HG02798 (cell line): ENCODE measurements at regions not wholly inside any gene's neighbourhood (a gene's known extent, or its start where the extent isn't known, plus 50 kb on each side); places are given as distances from the start of the nearest gene placed in this dataset.

Experiments used
- ATAC-seq: cut with Tn5 transposase; IDR thresholded peaks from one replicate; pipeline ENCODE4 v1.9.1; 2021; ENCODE audit warnings: mild to moderate bottlenecking; ENCODE audit not compliant: unreplicated experiment, poor library complexity

DNA sequence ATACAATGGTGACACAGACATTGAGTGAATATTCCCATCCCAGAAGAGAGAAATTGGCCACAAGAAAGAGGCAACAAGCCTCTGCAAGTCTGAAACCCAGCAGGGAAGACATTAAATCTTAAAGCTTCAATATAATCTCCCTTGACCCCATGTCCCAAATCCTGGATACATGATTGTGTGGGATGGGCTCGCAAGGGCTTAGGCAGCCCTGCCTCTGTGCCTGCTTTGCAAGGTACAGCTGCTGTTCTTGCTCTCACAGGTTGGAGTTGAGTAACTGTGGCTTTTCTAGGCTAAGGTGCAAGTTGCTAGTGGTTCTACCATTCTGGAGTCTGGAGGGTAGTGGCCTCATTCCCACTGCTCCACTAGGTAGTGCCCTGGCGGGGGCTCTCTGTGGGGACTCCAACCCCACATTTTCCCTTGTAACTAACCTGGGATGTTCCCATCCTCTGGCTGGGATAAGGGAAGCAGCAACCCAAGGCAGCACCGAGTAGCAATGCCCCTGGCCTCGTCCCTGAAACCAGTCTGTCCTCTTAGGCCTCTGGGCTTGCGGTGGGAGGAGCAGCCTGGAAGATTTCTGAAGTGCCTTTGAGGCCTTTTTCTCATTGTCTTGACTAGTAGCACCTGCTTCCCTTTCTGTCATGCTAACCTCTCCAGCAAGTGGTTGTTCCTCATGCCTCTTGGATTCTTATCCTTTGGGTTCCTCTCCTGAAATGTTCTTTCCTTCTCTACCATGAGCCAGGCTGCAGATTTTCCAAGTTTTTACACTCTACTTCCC is 90.0 kb downstream of the FAM174B start:
- ATAC-seq = no peak

DNA sequence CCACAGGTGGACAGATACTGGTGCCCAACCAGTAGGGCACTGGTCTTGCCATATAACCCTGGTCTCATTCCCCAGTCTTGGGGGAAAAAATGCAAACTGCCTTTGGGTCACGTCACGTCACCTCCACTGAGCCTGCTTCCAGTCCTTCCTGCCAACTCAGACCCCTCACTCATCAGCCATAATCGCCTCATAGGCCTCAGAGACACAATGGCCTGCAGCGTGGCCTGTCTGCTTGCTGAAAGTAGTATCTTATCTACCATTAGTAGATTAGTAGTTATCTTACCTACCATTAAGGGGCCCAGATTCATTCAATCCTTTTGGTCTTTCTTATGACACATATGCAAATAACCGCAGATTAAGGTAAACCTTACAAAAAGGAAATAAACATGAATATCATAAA is 93.8 kb downstream of the FAM174B start:
- ATAC-seq = no peak

DNA sequence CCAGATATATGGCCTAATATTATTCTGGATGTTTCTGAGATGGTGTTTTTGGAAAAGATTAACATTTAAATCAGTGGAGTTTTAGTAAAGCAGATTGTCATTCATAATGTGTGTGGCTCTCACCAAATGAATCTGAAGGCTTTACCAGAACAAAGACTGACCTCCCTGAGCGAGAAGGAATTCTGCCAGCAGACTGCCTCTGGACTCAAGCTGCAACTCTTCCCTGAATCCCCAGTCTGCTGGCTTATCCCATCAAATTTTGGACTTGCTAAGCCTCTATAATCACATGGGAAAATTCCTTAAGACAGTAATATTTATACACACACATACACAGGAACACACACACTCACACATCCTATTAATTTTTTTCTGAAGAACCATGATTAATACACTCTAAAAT is 102.3 kb downstream of the FAM174B start:
- no peak for ATAC-seq

DNA sequence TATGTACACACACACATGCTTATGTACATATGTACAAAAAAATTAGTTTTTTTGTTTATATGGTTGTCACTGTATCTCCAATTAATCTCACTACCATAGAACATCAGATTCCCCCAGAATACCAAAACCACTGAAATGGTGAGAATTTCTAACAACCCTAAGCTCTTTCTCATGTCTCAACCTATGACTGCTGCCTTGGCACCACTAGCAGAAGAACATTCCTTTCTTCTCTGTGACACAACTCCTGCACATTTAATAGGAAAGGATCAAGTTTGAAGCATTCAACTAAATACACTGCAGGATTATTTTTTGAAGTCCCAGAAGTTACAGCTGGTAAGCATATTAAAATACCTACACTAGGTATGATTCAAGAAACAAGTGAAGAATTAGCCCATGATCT is 109.6 kb downstream of the FAM174B start:
- no peak for ATAC-seq

DNA sequence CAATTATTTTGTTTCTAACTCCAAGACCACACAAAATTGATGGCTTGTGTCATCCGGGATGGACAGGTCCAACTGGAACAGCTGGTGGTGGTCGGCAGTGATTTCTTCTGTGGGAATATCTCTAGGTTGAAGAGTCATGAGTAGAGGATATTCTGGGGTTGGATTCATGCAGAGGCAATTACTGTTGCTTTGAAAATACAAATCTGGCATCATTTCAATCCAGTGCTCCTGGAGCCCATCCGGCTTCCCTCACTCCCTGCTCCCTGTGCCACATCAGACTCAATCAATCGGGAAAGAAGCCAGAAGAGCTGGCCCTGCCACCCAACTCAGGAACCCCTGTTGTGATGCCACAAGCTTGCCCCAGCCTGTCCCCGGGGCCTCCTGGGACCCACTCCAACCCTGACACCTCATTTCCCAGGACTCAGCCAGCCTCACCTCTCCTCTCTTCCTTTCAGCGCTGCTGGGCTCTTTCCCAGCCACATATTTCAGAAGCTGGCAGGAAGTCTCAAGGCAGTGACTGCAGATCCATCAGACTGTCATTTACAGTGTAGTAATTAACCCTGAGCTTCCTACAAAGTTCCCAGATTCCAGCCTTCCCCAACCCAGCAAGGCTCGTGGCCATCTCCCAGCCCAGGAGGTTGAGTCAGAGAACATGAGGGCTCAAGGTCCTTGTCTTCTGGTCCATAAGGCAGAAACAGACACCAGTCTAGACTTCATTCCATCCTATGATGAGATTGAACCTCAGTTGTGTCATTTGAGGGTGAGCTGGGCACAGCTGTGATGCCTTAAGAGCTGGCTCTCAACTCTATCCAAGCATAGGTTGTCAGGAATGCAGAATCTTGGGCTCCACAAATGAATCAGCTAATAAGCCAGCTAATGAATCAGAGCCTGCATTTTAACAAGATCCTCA is 114.0 kb downstream of the FAM174B start:
- ATAC-seq = no peak

DNA sequence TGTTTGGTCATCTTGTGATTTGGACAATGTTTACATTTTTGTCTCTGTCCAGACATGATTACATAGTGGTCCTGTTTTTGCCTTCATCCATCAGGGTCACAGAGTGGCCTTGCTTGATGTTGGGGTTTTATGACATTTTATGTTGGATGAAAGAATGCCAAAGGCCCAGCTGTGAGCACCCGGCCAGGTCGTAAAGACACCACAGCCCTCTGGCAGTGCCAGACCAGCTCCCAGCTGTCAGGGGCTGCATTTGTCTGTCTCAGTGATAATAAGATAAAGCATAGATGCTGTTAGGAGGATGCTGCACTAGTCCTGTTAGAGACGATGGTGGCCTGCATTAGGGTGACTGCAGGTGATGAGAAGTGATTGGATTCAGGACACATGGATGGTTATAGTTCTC is 117.5 kb downstream of the FAM174B start:
- ATAC-seq = no peak

DNA sequence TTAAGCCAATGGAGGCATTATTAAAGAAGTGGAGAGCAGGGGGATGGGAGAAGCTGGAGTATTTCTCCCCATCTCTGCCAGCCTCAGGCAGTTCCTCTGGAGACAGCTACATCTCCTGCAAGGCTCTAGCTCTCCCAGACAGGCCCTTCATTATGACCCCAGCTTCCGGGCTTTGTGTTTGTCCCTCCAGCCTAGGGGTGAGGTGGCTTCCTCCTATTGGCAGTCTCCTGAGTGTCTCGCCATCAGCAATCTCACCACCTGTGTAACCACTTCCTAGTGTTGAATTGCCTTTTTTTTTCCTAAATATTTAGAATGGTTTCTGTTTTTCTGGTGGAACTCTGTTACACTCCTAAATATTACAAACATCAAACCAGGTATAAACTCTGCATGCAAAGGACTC is 122.3 kb downstream of the FAM174B start:
- ATAC-seq = no peak

DNA sequence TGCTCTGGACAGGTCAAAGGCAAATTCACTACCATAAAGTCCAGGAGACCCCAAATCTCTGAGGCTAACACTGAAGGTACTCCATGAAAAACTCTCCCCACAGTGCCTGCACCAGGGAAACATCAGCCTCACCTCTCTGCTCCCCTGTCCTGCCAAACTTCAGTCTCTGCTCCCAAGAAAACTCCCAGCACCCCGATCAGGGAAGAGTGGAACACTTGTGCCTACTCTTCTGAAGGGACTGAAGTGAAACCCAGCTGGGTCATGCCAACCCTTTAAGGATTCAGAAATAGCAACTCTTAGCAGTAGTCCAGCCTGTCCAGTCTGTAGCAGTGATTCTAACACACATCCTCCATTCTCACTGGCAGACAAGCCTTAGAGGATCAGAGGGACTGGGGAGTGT is 124.2 kb downstream of the FAM174B start:
- no peak for ATAC-seq

DNA sequence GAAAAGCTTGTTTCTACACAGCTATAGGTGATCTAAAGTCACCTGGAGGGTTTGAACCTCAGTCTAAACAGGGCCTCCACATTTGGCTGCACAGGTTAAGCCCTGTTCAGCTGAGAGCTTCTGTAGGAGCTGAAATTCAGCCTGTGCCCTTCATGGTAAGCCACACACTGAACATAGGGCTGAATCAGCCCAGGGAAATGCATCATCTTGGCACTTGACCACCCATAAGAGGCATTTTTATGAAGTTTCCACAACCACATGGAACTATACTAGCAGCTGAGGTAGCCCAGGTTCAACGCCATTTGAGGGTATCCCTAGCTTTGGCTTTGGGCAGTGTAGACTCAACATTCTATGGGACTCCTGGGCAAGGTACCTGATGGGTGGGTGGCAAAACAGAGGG is 126.8 kb downstream of the FAM174B start:
- ATAC-seq = no peak

DNA sequence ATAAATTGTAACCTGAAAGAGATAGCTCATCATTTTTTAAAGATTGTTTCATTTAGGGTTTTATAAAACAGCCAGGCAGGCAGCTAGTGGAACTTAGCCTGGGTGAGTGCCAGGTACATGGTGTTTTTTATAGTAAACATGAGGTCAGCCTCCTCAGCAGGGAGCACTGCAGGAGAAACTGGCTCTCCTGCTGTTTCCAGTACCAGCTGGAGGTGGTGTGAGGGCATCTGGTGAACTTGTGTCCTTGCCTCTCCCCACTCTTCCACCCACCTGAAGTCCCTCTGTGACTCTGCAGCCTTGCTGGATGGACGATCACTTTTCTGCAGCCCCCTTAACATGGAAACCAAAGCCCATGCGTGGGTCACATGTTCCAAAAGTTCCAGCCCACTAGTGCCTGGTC is 128.4 kb downstream of the FAM174B start:
- ATAC-seq = no peak

DNA sequence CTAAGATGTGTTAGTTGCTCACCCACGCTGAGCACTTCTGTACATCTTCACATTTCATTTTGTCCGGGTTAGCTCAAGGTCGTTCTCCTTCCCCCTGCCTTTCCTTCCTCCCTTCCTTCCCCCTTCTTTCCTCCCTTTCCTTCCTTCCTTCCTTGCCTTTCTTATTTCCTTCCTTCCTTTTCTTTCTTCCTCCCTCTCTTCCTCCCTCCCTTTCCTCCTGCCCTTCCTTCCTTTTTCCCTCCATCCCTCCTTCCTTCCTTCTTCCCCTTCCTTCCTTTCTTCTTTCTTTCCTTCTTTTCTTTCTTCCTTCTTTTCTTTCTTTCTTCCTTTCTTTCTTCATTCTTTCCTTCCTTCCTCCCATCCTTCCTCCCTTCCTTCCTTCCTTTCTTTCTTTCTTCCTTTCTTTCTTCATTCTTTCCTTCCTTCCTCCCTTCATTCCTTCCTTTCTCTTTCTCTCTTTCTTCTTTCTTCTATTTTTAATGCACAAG is 129.8 kb downstream of the FAM174B start:
- ATAC-seq = no peak

DNA sequence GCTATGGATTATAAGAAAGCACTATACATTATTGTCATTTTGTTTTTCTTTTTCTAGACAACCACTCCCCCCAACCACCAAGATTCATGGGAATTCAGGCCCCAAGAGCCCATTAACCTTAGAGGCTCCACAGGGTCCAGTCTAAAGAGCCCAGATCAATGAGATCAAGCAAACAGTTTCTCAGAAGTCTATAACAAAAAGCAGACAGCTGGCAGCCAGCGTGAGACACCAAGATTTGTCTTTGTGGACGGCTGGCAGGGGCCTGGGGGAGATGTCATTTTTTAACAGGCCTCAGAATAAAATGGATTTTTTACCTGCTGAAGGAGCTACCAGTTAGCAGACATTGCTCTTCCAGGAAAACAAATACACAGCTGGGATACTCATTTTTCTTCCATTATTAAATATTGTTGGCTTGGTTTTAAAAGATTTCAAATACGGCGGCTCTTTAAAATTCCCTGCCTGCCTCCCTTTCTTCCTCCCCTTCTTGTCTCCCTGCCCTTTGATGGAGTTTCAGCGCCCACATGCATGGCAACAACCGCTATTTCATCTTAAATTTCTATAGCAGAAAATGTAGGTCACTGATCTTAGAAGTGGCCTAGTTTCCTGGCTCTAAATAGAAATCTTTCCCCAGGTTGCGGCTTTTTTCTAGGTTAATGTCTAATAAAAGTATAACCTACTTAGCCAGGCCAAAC is 130.6 kb downstream of the FAM174B start:
- no peak for ATAC-seq

DNA sequence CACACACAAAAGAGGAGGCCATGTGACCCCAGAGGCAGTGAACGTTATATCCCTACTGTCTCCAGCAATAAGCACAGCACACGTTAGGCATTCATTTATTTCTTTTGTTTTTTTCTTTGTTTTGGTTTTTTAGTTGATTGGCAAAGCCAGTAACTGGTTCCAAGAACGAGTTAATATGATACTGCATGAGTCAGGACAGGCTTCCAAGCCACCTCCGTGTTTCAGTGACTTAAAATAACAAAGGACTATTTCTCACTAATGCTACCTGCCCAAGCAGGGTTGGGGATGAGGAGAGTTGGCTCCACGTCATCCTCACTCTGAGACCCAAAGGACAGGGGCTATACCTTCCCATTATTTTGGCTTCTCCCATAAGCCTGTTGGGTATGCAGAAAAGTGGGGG is 130.5 kb downstream of the ST8SIA2 start:
- no peak for ATAC-seq

DNA sequence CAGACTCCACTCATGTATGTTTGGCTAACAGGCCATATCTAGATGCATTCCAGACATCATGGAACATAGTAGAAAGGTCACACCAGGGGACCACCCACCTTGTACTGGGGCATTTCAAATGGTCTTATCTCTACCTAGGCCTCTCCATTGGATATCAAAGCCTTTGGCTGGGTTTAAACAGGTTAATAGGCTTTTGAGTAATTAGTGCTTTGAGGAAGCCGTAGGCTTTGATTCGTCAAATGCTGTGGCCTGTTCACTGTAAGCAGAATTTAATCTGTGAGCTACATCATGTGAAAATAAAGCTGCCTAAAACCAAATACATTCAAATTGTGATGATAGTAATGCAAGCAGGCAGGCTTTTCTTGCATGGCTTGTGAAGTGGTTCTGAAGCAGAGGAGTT is 129.5 kb downstream of the ST8SIA2 start:
- ATAC-seq = no peak

DNA sequence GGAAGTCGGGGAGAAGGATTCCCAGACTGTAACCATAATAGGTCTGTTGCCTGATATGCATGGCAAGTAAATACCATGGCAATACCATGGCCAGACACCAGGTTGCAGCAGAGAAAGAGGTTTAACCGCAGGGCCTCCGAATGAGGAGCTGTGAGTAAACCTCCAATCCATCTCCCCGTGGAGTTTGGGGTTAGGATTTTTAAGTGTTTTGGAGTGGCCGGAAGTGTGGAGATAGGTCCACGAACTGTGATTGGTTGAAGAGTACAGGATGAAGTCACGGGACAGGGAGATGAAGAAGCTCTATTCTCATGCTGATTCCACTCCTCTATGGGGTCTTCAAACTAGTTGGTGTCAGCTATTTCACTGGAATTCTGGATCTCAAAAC is 127.9 kb downstream of the ST8SIA2 start:
- peak; percentile 93 for ATAC-seq

DNA sequence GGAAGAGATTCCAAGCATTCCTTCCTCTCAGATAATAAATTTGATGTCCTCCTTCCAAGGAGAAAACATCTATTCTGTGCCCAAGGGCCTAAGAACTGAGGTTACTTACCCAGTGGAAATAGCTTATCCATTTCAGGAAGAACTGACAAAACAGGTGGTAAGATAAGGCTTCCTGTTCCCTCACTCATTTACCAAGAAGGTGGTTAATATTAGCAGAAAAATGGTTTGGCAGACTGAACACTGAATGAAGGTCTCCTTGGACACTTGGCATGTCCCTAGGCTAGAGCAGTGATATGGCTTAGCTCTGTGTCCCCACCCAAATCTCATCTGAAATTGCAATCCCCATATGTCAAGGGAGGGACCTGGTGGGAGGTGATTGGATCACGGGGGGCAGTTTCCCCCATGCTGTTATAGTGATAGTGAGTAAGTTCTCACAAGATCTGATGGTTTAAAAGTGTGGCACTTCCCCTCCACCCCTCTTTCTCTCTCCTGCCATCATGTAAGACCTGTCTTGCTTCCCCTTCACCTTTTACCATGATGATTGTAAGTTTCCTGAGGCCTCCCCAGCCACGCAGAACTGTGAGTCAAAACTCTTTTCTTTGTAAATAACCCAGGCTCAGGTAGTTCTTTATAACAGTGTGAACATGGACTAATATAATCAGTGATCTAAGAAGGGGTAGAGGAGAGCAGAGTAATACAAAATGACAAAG is 127.4 kb downstream of the ST8SIA2 start:
- ATAC-seq = peak; percentile 9

DNA sequence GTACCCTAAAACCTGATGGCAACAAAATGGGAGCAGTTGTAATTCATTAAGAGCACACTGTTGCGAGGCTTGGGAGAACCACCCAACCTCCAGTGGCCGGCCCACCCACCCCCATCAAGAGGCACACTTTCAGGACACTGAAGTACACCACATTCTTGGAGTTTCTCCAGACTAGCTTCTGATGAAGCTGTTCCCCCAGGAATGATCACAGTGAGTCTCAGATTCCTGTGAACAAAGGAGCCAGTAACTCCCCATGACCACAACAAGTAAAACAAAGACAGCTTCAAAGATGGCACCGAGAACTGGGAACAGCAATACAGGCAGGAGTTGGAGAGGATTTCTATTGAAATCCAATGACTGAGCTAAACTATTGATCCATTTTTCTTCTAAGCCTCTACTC is 126.0 kb downstream of the ST8SIA2 start:
- no peak for ATAC-seq
